M059J (cell line): ENCODE measurements at regions not wholly inside any gene's neighbourhood (a gene's known extent, or its start where the extent isn't known, plus 50 kb on each side); places are given as distances from the start of the nearest gene placed in this dataset.
A peak's percentile ranks its signal among the peaks of the same experiment; 100 is the strongest.

Source experiments
- DNase-seq: peaks from one replicate; pipeline ENCODE4 v3.0.0-alpha.2; 2012; ENCODE audit warnings: low read depth

DNA sequence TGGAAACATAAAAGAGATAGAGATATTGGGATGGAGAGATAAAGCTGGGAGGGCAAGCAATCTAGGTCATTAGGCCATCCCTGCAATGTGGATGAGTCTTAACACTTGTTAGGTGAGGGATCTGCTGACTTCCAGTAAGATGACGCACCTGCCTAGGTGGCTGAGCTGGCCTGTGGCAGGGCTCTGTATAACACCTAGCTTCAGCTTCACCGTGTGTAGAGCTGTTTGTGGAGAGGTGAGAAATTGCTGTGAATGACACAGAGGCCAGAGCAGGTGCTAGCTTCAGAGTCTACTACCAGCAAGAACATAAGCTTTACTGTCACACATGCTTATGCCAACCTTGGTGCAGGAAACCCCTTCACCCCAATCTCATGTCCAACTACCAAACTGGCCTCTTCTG lies 1010.0 kb downstream of the TYW1 start:
- no peak for DNase-seq

- DNase-seq, result peak; percentile 64
Measured at GRCh38 chr7:68009716-68010115, 1013.1 kb downstream of the TYW1 start.

DNA sequence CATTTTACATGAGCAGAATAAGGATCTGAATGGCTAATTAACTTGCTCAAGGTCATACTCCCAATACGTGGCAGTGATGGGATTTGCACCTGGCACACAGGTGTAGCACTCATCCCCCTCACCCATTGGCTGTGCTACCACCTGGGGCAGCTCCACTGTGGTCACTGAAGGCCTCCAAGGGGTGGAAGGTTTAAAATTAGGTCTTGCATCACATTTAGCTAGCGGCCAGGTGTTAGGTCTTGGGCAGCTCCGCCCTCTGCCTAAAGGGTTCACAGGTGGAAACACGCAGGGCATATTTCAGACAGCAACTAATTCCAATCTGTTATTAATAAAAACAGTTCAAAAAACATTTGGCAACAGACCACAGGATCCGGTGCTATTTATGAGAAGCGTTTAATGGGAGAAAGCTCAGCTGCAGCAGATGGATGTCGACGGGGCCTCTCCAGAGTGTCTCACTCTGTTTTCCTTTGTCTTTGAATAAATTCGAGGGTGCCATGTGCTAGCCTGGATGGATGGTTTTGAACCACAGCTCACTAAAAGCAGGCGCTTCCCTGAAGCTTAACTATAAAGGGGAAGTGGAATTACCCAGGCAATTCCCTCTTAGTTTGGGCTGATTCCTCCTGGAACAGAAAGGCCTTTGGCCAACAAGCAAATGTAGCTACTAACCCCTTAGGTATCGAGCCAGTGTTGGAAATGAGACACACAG lies 1017.6 kb downstream of the TYW1 start:
- DNase-seq, result no peak

- peak; percentile 30 for DNase-seq
Measured at GRCh38 chr7:68015122-68015977, 1018.7 kb downstream of the TYW1 start.

DNA sequence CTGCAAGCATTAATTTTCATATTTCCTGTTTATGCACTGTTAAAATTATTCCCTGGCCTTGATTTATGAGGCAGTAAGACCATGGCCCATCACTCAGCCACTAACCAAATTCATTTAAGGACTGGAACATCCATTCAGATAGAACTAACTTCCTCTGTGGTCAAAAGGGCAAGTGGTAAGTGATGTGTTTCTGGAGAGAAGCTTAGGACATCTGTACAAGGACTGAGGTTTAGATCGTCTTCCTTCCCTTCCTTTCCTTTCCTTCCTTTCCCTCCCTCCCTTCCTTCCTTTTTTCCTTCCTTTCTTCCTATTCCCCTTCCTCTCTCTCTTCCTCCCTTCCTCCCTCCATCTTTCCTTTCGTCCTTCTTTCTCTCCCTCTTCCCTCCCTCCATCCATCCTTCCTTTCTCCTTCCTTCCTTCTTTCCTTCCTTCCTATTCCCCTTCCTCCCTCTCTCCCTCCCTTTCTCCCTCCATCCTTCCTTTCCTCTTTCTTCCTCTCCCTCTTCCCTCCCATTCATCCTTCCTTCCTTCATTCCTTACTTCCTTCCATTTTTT lies 1019.4 kb downstream of the TYW1 start:
- peak; percentile 21 for DNase-seq

- no peak for DNase-seq
Measured at GRCh38 chr7:68020102-68020501, 1023.5 kb downstream of the TYW1 start.

DNA sequence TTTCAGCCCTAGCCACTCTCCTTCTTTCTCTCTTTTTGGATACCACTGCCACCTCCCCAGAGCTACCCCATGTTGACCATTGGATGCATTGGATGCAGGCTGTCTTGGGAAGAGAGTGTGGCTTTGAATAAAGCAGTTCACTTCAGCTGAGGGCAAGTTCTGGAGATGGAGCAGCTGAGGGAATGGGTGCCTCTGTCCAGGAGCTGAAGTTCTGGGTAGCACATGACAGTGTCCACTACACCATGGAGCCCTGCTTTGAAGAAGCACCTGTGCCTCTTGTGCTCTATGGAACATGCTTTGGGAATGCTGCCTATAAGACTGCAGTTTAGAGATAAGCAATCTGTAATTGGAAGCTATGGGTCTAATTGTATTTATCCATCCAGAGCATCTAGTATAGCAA lies 1028.7 kb downstream of the TYW1 start:
- no peak for DNase-seq

- DNase-seq, result no peak
Measured at GRCh38 chr7:68030530-68030929, 1033.9 kb downstream of the TYW1 start.

- DNase-seq, result no peak
Measured at GRCh38 chr7:68031180-68031943, 1034.7 kb downstream of the TYW1 start.

GRCh38 chr7:68038621-68039314 lies 1042.1 kb downstream of the TYW1 start:
- DNase-seq, result peak; percentile 86

GRCh38 chr7:68041554-68041953 lies 1044.9 kb downstream of the TYW1 start:
- peak; percentile 30 for DNase-seq

- DNase-seq, result peak; percentile 54
Measured at GRCh38 chr7:68043546-68043945, 1046.9 kb downstream of the TYW1 start.

- DNase-seq, result no peak
Measured at GRCh38 chr7:68050627-68051026, 1054.0 kb downstream of the TYW1 start.

GRCh38 chr7:68058014-68058413 lies 1061.4 kb downstream of the TYW1 start:
- no peak for DNase-seq

GRCh38 chr7:68063171-68063570 lies 1066.5 kb downstream of the TYW1 start:
- no peak for DNase-seq

- DNase-seq, result no peak
Measured at GRCh38 chr7:68065581-68065980, 1068.9 kb downstream of the TYW1 start.

DNA sequence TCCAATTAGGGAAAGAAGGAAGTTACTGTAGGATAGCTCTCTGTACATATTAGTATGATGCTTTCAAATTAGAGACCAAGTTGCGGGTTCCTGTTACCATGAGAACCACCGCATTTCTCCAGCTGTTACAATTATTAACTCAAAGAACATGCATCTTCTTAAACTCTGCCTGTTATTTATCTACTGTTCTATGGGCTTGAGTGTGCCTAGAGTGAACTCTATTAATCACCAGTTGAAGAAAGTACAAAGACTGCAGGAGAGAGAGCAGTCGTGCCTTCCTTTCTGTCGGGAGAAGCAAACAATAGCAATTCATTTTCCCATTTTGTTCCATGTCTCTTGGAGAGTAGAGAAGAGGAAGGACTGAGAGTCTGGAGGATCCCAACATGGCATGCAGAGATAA lies 1071.2 kb downstream of the TYW1 start:
- DNase-seq, result no peak

GRCh38 chr7:68070992-68071391 lies 1074.4 kb downstream of the TYW1 start:
- no peak for DNase-seq

GRCh38 chr7:68073701-68074100 lies 1077.1 kb downstream of the TYW1 start:
- peak; percentile 76 for DNase-seq

- DNase-seq, result peak; percentile 64
Measured at GRCh38 chr7:68074242-68074641, 1077.6 kb downstream of the TYW1 start.

DNA sequence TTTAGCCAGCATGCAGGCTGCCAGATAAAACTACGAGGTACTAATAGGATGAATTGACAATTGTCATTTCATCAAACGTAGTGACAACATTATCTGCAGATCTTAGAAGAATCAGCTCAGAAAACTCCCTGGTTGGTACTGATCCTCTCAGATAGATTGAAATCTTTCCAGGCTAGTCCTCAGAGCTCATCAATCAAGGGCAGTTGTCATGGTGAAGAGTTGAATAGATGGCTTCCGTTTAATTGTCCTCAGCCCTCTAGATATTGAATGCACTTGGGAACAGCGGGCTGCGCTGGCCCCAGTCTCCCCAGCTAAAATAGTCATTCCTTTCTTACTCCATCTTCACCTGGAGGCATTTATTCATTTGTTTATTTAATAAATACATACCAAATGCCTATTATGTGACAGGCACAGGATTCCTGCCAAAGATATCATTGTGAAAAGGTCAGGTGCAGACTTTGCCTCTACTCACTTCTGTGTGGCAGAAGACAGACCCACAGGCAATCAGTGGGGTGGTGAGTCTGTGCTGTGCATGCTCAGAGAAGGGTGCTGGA lies 1081.6 kb downstream of the TYW1 start:
- peak; percentile 76 for DNase-seq
